ENCODE measurements at regions not wholly inside any gene's neighbourhood (a gene's known extent, or its start where the extent isn't known, plus 50 kb on each side); places are given as distances from the start of the nearest gene placed in this dataset.

GRCh38 chr7:46685051-46685450, 764.0 kb upstream of the IGFBP3 start:
- ATAC-seq: no peak
- H3K27me3 ChIP-seq: no peaks in the 10 kb centered on the region
- no peaks in the 10 kb centered on the region for H3K9me3 ChIP-seq
- TF ChIP-seq CTCF (IDR thresholded peaks at IDR 0.05): peak in 1 of 9 donors; percentile 9
- no peak overlapping the region for H3K27ac ChIP-seq
- H3K36me3 ChIP-seq: no peaks in the 10 kb centered on the region
- H3K4me3 ChIP-seq: no peak overlapping the region
- H3K4me1 ChIP-seq: peaks cover 0 to 6% (median 0%) of the 10 kb centered on the region in 9 donors
- 85 to 89% methylated on average over 2 of the region's 2 CpGs for whole genome bisulfite sequencing, 2 donors
- DNase-seq: no peak
- intact Hi-C loops (cut with DNase I): loop anchor here in 1 of 10 donors (10.0 kb wide), 1 partner anchor 400 kb away; no protein-coding TSS in a partner anchor

GRCh38 chr7:46682836-46683624, 762.0 kb upstream of the IGFBP3 start:
- no peak for ATAC-seq
- 85 to 91% methylated on average over 7 of the region's 7 CpGs for WGBS, 2 donors

GRCh38 chr7:46681865-46682503, 760.9 kb upstream of the IGFBP3 start:
- Histone ChIP-seq H3K27me3 (no peaks in the 10 kb centered on the region), H3K4me3 (no peak overlapping the region), H3K9me3 (no peaks in the 10 kb centered on the region), H3K36me3 (no peaks in the 10 kb centered on the region), H3K4me1 (peaks cover 0 to 6% (median 0%) of the 10 kb centered on the region in 9 donors), H3K27ac (no peak overlapping the region)
- no peak for TF ChIP-seq CTCF (IDR thresholded peaks at IDR 0.05)
- DNase-seq (peak; percentile 13 to 24), ATAC-seq (peak in 5 of 8 donors; percentile 31 to 84 (median 56))
- intact Hi-C loops (cut with DNase I): loop anchor here in 1 of 10 donors (10.0 kb wide), 1 partner anchor 403 kb away; no protein-coding TSS in a partner anchor
- 33 to 39% methylated on average over 12 of the region's 12 CpGs for WGBS, 2 donors

More at GRCh38 chr7:46682836-46683624, 762.0 kb upstream of the IGFBP3 start:
- H3K9me3 ChIP-seq: no peaks in the 10 kb centered on the region
- H3K36me3 ChIP-seq: no peaks in the 10 kb centered on the region
- H3K27me3 ChIP-seq: no peaks in the 10 kb centered on the region
- H3K27ac ChIP-seq: no peak overlapping the region
- H3K4me3 ChIP-seq: no peak overlapping the region
- intact Hi-C loops (cut with DNase I): loop anchor here in 1 of 10 donors (10.0 kb wide), 1 partner anchor 402 kb away; no protein-coding TSS in a partner anchor
- TF ChIP-seq CTCF (IDR thresholded peaks at IDR 0.05): no peak
- H3K4me1 ChIP-seq: peaks cover 0 to 6% (median 0%) of the 10 kb centered on the region in 9 donors
- no peak for DNase-seq

GRCh38 chr7:46680147-46680546, 759.1 kb upstream of the IGFBP3 start:
- no peaks in the 10 kb centered on the region for H3K27me3 ChIP-seq
- no peak overlapping the region for H3K4me3 ChIP-seq
- DNase-seq: no peak
- no peaks in the 10 kb centered on the region for H3K36me3 ChIP-seq
- no peak for TF ChIP-seq CTCF (IDR thresholded peaks at IDR 0.05)
- WGBS, 2 donors: 91 to 95% methylated on average over 7 of the region's 7 CpGs
- no peak for ATAC-seq
- H3K27ac ChIP-seq: no peak overlapping the region
- no peaks in the 10 kb centered on the region for H3K9me3 ChIP-seq
- intact Hi-C loops (cut with DNase I): loop anchor here in 1 of 10 donors (10.0 kb wide), 1 partner anchor 405 kb away; no protein-coding TSS in a partner anchor
- peaks cover 0 to 6% (median 0%) of the 10 kb centered on the region in 9 donors for H3K4me1 ChIP-seq
